Frontal cortex (tissue), 3 donors: ENCODE measurements at regions not wholly inside any gene's neighbourhood (a gene's known extent, or its start where the extent isn't known, plus 50 kb on each side); places are given as distances from the start of the nearest gene placed in this dataset.

Experiments
- DNase-seq, 2 donors: peaks; one replicate each; pipeline ENCODE4 v3.0.0; 2012; ENCODE audit warnings: low spot score in 2 of 2
- FAIRE-seq: peaks from 2 replicates; lab custom pipeline; 2012; peaks lifted over from hg19 to GRCh38; lab: Jason Lieb, UNC
- donor health status: control.
- donor health status: control.
- donor health status: control.

- FAIRE-seq (no peak), DNase-seq (no peak)
Measured at GRCh38 chr7:118758582-118758981, 534.1 kb downstream of the ANKRD7 start.

- FAIRE-seq (no peak), DNase-seq (no peak)
Measured at GRCh38 chr7:118759921-118760320, 535.4 kb downstream of the ANKRD7 start.

- FAIRE-seq (no peak), DNase-seq (no peak)
Measured at GRCh38 chr7:118762451-118762850, 537.9 kb downstream of the ANKRD7 start.

- no peak for FAIRE-seq
- no peak for DNase-seq
Measured at GRCh38 chr7:118764221-118764620, 539.7 kb downstream of the ANKRD7 start.

- DNase-seq: no peak
- no peak for FAIRE-seq
Measured at GRCh38 chr7:118771672-118772071, 547.2 kb downstream of the ANKRD7 start.

- DNase-seq: no peak
- no peak for FAIRE-seq
Measured at GRCh38 chr7:118777308-118777707, 552.8 kb downstream of the ANKRD7 start.

GRCh38 chr7:118792682-118793081 is 568.2 kb downstream of the ANKRD7 start:
- FAIRE-seq (no peak), DNase-seq (no peak)

- no peak for DNase-seq
- FAIRE-seq: no peak
Measured at GRCh38 chr7:118793582-118793981, 569.1 kb downstream of the ANKRD7 start.

GRCh38 chr7:118794419-118794818 is 569.9 kb downstream of the ANKRD7 start:
- FAIRE-seq: no peak
- no peak for DNase-seq

GRCh38 chr7:118801366-118801765 is 576.9 kb downstream of the ANKRD7 start:
- no peak for FAIRE-seq
- DNase-seq: no peak

- DNase-seq (no peak), FAIRE-seq (no peak)
Measured at GRCh38 chr7:118802726-118803125, 578.2 kb downstream of the ANKRD7 start.

- FAIRE-seq: no peak
Measured at GRCh38 chr7:118826246-118826645, 601.7 kb downstream of the ANKRD7 start.

GRCh38 chr7:118836933-118837332 is 612.4 kb downstream of the ANKRD7 start:
- DNase-seq: no peak

More at GRCh38 chr7:118826246-118826645, 601.7 kb downstream of the ANKRD7 start:
- no peak for DNase-seq

GRCh38 chr7:118839515-118839914 is 615.0 kb downstream of the ANKRD7 start:
- DNase-seq: no peak
- FAIRE-seq: no peak

More at GRCh38 chr7:118836933-118837332, 612.4 kb downstream of the ANKRD7 start:
- FAIRE-seq: no peak

- DNase-seq (no peak), FAIRE-seq (peak; percentile 98)
Measured at GRCh38 chr7:118843456-118843855, 619.0 kb downstream of the ANKRD7 start.

- DNase-seq (no peak), FAIRE-seq (no peak)
Measured at GRCh38 chr7:118844748-118845147, 620.2 kb downstream of the ANKRD7 start.

- no peak for FAIRE-seq
- DNase-seq: no peak
Measured at GRCh38 chr7:118845791-118846190, 621.3 kb downstream of the ANKRD7 start.

GRCh38 chr7:118846977-118847376 is 622.5 kb downstream of the ANKRD7 start:
- no peak for DNase-seq
- FAIRE-seq: no peak

- DNase-seq (no peak), FAIRE-seq (no peak)
Measured at GRCh38 chr7:118855290-118855689, 630.8 kb downstream of the ANKRD7 start.

- no peak for FAIRE-seq
- DNase-seq: no peak
Measured at GRCh38 chr7:118858651-118859149, 634.2 kb downstream of the ANKRD7 start.

GRCh38 chr7:118861581-118861980 is 637.1 kb downstream of the ANKRD7 start:
- DNase-seq (no peak), FAIRE-seq (no peak)

GRCh38 chr7:118862740-118863139 is 638.2 kb downstream of the ANKRD7 start:
- no peak for DNase-seq

More at GRCh38 chr7:118862740-118863139, 638.2 kb downstream of the ANKRD7 start:
- FAIRE-seq: no peak
